DOHH2 (cell line): ENCODE measurements at regions not wholly inside any gene's neighbourhood (a gene's known extent, or its start where the extent isn't known, plus 50 kb on each side); places are given as distances from the start of the nearest gene placed in this dataset.

ENCODE experiments used
- CTCF ChIP-seq: fragments of 200-600 bp; sonication (generic); IDR thresholded peaks from one replicate; pipeline ENCODE4 v1.5.1; 2014; ENCODE audit warnings: antibody characterized with exemption, mild to moderate bottlenecking, low read depth, low read length; ENCODE audit not compliant: poor library complexity, severe bottlenecking
- EZH2phosphoT487 ChIP-seq: fragments of 200-600 bp; sonication (generic); IDR thresholded peaks from 2 replicates; pipeline ENCODE4 v1.6.1; 2017; ENCODE audit warnings: borderline replicate concordance, mild to moderate bottlenecking, antibody characterized with exemption, low read length, moderate library complexity, mixed read lengths

- TF ChIP-seq CTCF (no peak), EZH2phosphoT487 (no peak)
Observed at GRCh38 chrX:128848374-128848773, 674.9 kb downstream of the SMARCA1 start.
